ENCODE measurements at regions not wholly inside any gene's neighbourhood (a gene's known extent, or its start where the extent isn't known, plus 50 kb on each side); places are given as distances from the start of the nearest gene placed in this dataset.

DNA sequence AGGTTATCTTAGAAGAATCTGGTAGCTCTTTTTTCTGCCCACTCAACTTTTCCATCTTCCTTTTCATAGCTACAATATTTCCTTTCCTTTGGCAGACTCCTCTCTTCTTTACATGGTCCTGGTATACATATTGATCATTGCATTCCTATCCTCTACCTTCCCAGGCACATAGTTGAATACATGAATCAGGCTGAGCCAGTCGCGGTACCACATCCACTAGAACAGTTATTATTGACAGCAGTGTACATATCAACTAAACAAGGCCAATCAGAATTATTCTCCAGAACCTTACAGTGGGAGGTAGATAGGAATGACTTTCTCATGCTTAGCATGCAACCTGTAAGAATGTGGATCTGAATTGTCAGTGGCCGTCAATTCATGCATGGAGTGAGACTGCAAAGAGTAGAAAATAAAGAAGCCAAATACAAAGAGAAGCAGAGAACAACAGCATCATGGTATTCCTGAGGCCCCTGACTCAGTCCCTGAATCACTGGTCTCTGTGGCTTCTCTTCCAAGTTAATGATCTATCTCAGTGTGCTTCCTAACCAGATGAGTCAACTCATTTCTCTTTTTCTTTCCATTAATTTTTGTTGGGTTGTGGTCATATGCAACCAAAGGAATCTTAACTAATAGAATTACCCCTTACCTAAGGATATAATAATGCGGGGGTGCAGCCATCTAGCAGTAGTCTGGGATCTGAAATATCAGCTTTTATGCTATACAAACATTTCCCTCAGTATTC is 60.9 kb upstream of the DCBLD2 start:
- intact Hi-C loops (cut with micrococcal nuclease; ENCODE audit: unreplicated experiment), result no loop called here
- POLR2A ChIA-PET (ENCODE audit: low non-redundant PET), result no interaction called here
- no peak for TF ChIP-seq EZH2 (IDR thresholded peaks at IDR 0.05; ENCODE audit: borderline replicate concordance, low read depth, low read length, poor library complexity, severe bottlenecking)
- TF ChIP-seq, protein P1, sequence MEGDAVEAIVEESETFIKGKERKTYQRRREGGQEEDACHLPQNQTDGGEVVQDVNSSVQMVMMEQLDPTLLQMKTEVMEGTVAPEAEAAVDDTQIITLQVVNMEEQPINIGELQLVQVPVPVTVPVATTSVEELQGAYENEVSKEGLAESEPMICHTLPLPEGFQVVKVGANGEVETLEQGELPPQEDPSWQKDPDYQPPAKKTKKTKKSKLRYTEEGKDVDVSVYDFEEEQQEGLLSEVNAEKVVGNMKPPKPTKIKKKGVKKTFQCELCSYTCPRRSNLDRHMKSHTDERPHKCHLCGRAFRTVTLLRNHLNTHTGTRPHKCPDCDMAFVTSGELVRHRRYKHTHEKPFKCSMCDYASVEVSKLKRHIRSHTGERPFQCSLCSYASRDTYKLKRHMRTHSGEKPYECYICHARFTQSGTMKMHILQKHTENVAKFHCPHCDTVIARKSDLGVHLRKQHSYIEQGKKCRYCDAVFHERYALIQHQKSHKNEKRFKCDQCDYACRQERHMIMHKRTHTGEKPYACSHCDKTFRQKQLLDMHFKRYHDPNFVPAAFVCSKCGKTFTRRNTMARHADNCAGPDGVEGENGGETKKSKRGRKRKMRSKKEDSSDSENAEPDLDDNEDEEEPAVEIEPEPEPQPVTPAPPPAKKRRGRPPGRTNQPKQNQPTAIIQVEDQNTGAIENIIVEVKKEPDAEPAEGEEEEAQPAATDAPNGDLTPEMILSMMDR (conservative IDR thresholded peaks at IDR 0.05; ENCODE audit: low read depth, low read length), result no peak
- Histone ChIP-seq H3K27me3 (replicated peaks; ENCODE audit: insufficient read depth, low read depth, low read length, poor library complexity) (no peaks in the 10 kb centered on the region), H3K4me3 (ENCODE audit: low read depth, low read length, poor library complexity, severe bottlenecking) (no peak overlapping the region), H3K9me3 (ENCODE audit: low read depth, low read length, poor library complexity, severe bottlenecking) (no peaks in the 10 kb centered on the region), H3K36me3 (ENCODE audit: insufficient read depth, low read length, poor library complexity, severe bottlenecking) (no peaks in the 10 kb centered on the region), H3K27ac (ENCODE audit: low read depth, low read length, poor library complexity, severe bottlenecking) (no peak overlapping the region), H3K4me1 (ENCODE audit: insufficient read depth, low read length, poor library complexity, severe bottlenecking) (no peaks in the 10 kb centered on the region)
- DNase-seq (ENCODE audit: low spot score), result no peak
- no TSS peak for BruUV-seq (replicated peaks)
- CTCF ChIA-PET, result no interaction called here

DNA sequence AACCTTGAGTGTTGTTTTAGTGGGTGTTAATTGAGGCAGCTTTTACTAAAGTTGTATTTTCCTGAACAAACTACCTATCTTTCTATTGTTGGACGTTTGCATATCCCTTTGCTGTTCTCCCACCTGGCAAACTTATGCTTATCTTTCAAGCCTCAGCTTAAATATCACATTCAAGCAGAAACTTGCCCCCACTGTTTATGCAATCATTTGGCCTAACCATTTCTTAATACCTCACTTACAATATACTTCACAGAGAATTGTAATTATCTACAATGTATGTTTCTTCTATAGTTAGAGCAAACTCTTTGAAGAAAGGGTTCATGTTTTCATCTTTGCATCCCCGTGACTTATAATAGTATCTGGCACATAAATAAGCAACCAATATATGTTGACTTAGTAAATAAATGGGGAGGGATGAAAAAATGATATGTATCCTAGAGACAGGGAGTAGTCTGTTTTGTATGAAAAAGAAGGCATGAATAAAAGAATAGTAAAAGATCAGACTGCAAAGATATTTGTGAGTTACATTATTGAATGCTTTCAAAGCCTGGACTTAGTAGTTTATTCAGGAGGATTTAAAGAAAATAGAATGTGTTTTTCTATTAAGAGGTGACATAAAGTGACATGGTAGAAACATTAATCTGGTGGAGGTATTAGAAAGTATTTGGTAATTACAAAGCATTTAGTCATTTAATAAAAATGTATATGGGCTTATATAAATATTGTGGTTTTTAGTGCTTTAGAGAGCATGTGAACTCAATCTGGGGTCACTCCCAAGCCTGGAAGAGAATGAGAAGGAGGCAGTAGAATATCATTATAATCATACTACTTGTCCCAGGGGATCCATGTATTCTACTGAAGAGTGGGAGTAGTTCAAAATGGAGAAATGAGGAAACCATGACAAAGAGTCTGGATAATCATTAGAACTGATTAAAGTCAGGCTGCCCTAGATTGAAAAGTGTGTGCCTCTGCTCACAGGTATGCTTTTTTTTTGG is 60.0 kb upstream of the DCBLD2 start:
- Histone ChIP-seq H3K27ac (ENCODE audit: low read depth, low read length, poor library complexity, severe bottlenecking) (no peak overlapping the region), H3K4me3 (ENCODE audit: low read depth, low read length, poor library complexity, severe bottlenecking) (no peak overlapping the region), H3K4me1 (ENCODE audit: insufficient read depth, low read length, poor library complexity, severe bottlenecking) (no peaks in the 10 kb centered on the region), H3K36me3 (ENCODE audit: insufficient read depth, low read length, poor library complexity, severe bottlenecking) (no peaks in the 10 kb centered on the region), H3K9me3 (ENCODE audit: low read depth, low read length, poor library complexity, severe bottlenecking) (no peaks in the 10 kb centered on the region), H3K27me3 (replicated peaks; ENCODE audit: insufficient read depth, low read depth, low read length, poor library complexity) (no peaks in the 10 kb centered on the region)
- intact Hi-C loops (cut with micrococcal nuclease; ENCODE audit: unreplicated experiment), result no loop called here
- no TSS peak for BruUV-seq (replicated peaks)
- POLR2A ChIA-PET (ENCODE audit: low non-redundant PET), result no interaction called here
- TF ChIP-seq EZH2 (IDR thresholded peaks at IDR 0.05; ENCODE audit: borderline replicate concordance, low read depth, low read length, poor library complexity, severe bottlenecking), result no peak
- TF ChIP-seq, protein P1 (conservative IDR thresholded peaks at IDR 0.05; ENCODE audit: low read depth, low read length), result no peak
- CTCF ChIA-PET, result no interaction called here
- no peak for DNase-seq (ENCODE audit: low spot score)

DNA sequence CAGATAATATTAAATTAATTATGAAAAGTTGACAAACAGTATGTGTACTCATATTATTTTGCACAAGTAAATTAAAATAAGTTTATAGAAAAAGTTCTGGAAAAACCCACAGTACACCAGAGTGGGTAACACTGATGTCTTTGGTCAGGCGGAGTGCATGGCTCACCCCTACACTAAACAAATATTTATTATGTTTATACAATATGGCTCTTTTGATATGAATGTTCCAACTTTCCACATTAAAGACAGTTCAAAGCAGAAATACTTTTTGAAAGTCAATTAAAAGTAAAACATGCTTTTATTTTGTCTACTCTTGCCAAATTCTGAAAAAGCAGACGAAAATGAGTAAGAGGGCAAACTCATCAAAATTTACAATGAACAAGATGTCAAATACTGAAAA is 56.2 kb upstream of the DCBLD2 start:
- peaks cover 4% of the 10 kb centered on the region for H3K4me1 ChIP-seq (ENCODE audit: insufficient read depth, low read length, poor library complexity, severe bottlenecking)
- H3K36me3 ChIP-seq (ENCODE audit: insufficient read depth, low read length, poor library complexity, severe bottlenecking), result no peaks in the 10 kb centered on the region
- H3K4me3 ChIP-seq (ENCODE audit: low read depth, low read length, poor library complexity, severe bottlenecking), result no peak overlapping the region
- no peaks in the 10 kb centered on the region for H3K27me3 ChIP-seq (replicated peaks; ENCODE audit: insufficient read depth, low read depth, low read length, poor library complexity)
- TF ChIP-seq, protein P1 (conservative IDR thresholded peaks at IDR 0.05; ENCODE audit: low read depth, low read length), result no peak
- TF ChIP-seq EZH2 (IDR thresholded peaks at IDR 0.05; ENCODE audit: borderline replicate concordance, low read depth, low read length, poor library complexity, severe bottlenecking), result no peak
- no TSS peak for BruUV-seq (replicated peaks)
- H3K9me3 ChIP-seq (ENCODE audit: low read depth, low read length, poor library complexity, severe bottlenecking), result no peaks in the 10 kb centered on the region
- no peak overlapping the region for H3K27ac ChIP-seq (ENCODE audit: low read depth, low read length, poor library complexity, severe bottlenecking)
- ChIA-PET CTCF (no interaction called here), POLR2A (ENCODE audit: low non-redundant PET) (no interaction called here)
- intact Hi-C loops (cut with micrococcal nuclease; ENCODE audit: unreplicated experiment), result no loop called here
- DNase-seq (ENCODE audit: low spot score), result no peak
